Stimulated activated CD4-positive, alpha-beta T cell treated with anti-CD3 and anti-CD28 coated beads, Interleukin-4, amount 100 ng/mL, for 1 hour (primary cell): ENCODE measurements at regions not wholly inside any gene's neighbourhood (a gene's known extent, or its start where the extent isn't known, plus 50 kb on each side); places are given as distances from the start of the nearest gene placed in this dataset.

Source experiments
- DNase-seq: peaks from one replicate; pipeline ENCODE4 v3.0.0-alpha.2; 2020

DNA sequence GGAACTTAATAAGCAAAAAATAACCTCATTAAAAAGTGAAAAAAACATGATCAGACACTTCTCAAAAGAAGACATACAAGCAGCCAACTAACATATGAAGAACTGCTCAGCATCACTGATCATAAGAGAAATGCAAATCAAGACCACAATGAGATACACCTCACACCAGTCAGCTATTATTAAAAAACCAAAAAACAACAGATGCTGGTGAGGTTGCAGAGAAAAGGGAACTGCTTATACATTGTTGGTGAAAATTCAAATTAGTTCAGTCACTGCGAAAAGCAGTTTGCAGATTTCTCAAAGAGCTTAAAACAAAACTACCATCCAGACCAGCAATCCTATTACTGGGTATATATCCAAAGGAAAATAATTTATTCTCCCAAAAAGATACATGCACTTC lies 513.3 kb downstream of the MDFIC start:
- no peak for DNase-seq

DNA sequence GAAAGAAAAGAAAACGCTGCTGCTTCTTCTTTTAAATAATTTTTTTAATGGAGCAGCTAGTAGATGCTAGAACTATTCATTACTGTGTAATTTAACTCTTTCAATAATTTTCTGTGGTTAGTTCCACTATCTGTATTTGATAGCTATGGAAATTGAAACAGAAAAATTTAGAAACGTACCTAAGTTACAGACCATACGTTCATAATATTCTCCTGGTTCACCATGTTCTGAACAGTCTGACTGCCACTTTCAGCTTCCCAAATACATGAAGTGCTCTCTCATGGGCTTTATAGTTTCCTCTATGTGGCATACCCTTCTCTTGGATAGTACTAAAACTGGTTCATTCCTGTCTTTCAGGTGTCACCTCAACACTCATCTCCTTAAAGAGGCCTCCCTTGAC lies 508.0 kb downstream of the MDFIC start:
- DNase-seq = no peak

DNA sequence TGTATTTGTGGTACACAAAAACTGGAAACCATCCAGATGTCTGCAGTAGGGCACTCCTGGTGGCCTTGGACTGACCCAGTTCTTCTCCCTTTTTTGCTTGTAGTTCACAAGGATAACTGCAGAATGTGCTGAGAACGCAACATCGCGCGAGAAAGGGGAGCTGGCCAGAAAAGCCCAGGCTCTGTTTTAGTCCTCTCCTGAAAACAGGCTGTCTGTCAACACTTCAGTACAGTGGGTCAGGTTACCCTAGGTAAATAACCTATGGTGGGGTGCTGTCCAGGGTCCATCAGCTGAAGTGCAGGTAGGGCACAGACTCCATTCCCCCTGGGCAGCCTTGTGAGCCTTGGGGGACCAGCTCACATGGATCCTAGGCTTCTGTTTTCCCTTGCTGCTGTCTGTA lies 495.8 kb downstream of the MDFIC start:
- no peak for DNase-seq

DNA sequence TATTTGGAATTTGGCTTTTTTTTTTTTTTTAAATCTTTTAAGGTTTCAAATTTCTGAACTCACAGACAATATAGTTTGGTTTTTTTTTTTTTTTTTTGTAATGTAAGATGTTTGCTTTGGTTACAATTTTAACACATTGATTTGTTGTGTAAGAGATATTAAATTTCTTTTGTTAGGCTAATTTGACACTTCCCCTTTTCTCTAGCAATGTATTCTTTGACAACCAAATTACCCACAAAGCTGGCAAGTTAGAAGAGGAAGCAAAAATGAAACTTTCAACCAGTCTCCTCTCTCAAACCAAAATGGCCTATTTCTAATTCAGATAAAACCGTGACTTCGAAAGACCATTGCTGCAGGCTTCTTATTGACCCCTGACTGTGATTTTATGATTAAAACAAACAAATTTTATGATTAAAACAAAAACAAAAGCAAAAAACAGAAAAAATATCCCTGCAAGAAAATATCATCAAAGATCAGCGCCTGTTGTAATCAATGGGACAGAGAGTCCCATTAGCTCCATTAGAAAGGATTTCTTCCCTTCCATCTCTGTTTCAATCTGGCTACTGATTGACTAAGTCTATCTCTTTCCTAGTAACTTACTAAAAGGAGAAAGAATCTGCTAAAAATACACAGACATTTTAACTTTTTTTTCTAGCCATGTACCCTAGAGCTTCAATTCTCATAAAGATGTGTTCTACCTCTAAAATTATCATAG lies 489.2 kb downstream of the MDFIC start:
- no peak for DNase-seq

DNA sequence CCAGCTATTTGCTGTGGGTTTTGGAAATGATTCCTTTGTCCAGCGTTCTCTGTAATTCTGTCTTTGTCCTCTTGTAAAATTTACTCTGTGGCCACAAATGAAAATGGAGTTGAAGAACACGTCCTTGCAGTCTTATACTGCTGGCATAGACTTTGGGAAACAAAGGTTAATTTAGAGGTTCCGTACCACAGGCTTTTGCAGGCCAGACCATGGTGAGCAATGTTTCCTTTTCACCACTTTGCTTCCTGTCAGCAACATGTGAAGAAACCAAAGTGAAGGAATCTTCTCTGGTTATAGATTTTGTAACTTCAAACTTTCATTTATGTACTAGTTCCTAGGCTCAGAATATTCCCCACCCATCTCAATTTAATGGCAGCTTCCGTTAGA lies 488.5 kb downstream of the MDFIC start:
- DNase-seq = no peak

DNA sequence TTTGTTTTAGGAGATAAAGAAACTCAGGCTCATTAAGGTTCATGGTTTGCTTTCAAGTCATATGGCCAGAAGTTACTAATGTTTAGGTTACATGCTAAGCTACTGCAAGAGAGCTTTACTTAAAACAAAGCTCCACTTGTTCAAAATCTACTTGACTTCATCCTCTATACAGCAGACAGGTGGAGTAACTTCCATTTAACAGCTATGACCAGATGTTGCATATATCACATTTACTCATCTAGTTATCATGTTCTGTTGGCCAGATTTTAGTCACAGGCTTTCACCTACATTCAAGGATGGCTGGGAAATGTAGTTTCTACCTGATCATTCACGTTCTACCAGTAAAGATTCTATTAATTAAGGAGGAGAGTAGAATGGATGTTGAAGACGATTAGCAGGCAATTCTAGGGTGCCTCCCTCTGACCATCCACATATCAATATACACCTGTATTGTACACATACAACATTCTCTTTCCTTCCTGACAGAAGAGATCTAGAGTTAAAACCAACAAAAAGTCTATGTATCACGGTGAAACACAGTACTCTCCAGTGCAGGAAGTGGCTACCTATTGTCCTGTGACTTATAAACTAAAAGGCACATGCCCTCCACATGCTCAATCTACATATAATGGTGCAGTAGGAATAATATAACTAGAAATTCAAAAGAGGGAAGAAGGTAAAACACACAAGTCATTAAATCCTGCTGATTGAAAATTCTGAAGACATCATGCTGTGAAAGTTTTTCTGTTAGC lies 488.0 kb downstream of the MDFIC start:
- no peak for DNase-seq

DNA sequence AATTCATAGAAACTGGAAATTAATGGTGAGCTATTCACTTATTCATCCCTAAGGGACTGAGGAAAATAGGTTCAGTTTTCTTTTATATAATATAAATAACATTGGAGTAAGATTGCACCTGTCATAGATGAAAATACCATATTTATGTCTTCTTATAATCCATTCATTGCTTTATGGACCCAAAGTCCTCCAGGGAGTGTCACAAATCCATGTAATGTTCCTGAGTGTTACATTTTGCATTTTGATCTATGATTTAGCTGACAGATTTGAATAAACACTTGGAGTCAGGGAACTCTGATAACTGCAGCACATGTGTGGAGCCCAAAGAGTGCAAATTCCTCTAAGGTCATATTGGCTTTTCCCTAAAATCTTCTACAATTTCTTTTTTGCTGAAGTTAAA lies 484.3 kb downstream of the MDFIC start:
- DNase-seq = no peak

DNA sequence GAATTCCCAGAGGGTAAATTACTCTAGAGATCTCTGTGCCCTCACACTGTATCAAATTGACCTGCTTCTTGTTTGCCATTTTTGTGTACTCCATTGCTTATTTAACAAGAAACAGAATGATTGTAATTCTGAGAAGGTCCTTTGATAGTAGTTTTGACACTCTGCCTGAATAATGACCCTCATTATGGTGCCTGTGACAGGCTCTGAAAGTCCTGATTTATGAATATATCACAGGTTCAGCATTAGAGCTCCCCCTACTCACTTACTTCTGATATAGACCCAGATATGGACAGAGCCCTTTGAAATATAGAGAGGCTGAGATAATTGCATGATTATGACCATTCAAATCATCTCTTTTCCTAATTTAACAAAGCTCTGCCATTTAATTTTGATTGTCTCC lies 465.2 kb downstream of the MDFIC start:
- DNase-seq = no peak

DNA sequence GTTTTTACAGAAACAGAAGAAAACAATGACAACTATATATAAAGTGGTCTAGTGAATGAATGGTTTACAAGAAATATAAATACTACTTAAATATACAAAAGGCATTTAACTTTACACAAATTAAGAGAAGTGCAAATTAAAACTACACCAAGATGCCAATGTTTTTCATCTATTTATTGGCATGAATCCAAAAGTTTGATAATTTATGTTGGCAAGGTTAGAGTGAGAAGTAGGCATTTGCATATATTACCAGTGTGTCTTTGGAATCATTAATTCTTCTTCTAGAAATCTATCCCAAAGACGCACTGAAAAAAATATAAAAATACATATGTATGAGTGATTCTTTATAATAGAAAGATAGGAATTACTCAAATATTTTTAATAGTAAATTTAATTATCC lies 457.4 kb downstream of the MDFIC start:
- no peak for DNase-seq

DNA sequence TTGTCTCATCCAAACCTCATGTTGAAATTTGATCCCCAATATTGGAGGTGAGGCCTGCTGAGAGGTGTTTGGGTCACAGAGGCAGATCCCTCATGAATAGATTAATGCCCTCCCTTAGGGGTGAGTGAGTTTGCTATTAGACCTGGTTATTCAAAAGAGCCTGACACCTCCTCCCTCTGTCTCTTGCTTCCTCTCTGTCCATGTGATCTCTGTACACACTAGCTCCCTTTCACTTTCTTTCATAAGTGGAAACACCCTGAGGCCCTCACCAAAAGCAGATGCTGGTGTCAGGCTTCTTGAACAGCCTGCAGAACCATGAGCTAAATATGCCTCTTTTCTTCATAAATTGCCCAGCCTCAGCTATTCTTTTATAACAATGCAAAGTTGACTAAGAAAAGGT lies 447.1 kb downstream of the MDFIC start:
- DNase-seq = no peak

DNA sequence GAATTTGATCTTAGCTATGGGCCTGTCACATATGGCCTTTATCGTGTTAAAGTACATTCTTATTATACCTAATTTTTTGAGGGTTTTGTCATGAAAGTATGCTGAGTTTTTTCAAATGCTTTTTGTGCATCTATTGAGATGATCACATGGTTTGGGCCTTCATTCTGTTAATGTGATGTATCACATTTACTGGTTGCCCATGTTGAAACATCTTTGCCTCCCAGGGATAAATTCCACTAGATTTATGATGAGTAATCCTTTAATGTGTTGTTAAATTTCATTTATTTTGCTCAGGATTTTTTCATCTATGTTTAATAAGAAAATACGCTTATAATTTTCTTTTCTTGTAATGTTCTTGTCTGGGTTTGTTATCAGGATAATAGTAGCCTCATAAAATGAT lies 442.0 kb downstream of the MDFIC start:
- no peak for DNase-seq

DNA sequence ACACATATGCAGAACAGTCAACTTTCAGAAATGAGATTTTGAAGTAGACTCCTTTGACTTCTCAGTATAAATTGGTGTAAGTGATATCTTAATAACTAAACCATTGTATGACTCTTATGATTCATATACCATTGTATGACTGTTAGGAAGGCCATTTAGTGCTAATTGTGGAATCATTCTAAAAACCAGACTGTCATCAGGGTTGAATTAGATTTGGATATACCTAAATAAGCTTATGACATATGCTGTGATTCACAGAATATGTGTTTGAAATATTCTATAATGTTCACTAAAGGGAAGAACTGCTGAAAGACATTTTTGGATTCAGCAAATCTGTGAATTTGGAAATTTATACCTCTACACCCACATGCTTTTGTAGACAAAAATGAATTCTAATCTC lies 438.1 kb downstream of the MDFIC start:
- no peak for DNase-seq

DNA sequence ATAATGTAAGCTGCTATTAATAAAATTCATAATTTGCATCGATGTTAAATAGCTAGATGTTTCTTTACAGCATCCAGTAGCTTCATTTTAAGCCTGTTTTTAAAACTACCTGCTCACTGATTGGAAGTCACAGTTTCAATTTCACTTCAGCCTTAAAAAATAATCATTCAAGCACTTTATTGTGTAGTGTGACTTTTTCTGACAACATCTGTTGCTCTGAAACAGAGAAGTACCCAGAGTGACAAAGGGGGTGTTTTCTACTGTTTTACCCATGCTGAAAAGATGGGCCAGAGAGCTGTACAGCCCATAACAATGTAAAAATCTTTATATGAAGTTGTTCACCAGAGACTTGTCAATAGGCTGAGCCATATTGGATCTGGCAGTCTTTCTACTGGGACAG lies 437.2 kb downstream of the MDFIC start:
- no peak for DNase-seq

DNA sequence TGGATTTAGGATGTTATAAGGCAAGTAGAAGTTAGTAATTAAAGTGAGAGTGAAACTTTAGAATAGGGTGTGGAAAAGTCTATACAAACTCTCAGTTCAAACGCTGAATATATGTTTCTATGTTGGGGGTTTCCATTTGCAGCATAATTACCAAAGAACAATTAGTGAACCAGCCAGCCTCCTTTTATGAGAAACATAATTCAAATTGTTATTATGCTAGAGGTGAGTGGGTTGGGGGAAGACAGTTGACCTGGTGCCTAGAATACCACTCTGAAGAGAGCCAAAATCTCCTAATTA lies 435.8 kb downstream of the MDFIC start:
- DNase-seq = no peak

DNA sequence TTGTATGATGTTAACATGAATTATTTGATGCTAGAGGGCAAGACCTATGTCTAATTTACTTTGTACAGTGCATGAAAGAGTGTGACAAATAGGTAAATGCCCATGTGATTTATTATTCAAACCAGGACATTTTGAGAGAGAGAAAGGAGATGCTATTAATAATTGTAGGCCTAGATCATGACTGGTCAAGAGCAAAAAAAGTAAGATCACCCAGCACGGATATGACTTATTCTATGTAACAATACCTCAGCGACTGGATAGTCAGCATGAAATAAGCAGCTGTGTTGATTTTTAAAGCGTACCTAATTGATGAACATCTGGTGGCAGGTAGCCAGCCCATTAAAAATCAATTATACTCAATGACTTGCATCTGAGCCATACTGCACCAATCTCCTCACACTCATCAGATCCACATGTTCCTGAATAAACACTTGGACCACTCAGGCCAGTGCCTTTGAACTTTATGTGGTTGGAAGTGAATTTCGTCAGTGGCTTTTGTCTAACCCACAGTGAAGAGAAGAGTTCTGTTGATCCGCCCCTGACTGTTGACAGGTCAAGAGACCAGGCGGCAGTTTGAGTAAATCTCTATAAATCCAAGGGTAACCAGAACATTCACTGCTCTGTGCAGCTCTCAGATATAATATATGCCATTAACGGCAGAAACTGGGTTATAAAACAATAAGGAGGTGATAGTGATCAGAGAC lies 435.3 kb downstream of the MDFIC start:
- no peak for DNase-seq

DNA sequence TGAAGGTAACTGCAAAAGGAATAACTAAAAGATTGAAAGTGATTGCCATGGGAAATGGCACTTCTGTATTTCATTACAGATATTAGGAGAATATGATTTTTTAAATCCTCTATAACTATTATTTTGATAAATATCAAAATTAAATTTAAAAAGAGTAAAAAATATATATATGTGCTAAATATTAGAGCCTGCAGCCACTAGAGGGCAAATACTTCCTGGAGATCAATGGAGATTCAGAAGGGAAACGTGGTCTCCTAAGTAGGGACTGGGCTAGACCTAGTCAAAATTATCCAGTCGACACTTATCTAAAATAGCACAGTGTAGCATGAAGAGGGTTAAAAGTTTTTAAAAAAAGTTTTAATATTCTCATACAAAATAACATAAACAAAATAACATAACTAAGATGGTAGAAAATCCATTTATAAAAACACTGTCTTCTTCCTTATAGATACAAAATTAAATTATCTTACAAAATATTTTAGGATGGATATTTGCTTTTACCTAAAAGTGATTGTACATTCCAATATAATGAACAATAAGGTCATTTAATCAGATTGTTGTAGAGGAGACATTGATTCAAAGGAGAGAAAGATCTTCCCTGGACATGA lies 434.3 kb downstream of the MDFIC start:
- no peak for DNase-seq

DNA sequence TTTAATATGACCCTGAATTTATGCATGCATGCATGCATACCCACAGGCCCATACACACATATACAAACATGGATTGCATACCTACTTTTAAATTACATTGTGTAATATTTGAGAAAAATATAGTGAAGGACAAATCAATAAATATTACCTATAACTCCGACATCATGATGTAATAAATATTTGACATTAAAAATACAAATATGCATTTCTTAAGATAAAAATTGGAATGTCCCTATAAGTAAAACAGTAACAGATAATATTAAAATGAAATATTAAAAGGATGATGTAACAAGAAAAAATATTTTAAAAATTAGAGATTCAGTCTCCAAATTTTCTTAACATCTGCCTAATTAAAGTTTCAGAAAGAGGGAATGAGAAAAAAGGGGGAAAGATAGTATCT lies 433.0 kb downstream of the MDFIC start:
- DNase-seq = no peak

DNA sequence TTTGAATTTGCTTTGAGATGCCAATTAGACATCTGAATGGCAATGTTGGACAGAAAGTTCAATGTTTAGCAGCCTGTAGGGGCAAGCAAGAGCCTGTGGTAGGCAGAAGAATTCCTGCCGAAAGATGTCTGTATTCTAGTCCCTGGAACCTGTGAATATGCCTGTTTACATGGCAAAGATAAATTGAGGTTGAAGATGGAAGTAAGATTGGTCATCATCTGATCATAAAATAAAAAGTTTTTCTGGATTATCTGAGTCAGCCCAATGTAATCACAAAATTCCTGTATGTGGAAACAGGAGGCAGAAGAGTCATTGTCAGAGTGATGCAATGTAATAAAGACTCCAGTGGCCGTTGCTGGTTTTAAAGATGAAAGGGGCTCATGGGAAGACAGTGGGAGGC lies 430.5 kb downstream of the MDFIC start:
- no peak for DNase-seq

DNA sequence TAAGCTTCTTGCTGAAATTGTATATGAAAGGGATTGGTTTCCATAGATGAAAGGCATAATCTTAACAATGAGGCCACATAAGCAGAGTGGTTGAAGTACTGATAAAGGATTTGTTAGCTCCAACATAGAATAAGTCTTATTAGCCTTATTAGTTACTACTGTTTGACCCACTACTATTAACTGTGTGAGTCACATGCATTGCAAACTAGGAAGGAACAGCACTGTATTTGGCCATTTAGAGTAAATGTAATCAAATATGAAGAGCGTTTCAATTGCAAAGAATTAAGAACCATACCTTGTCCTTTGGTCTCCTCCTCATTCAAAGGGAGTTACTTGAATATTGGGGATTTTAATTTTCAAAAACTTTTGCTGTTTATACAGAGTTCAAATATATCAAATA lies 428.9 kb downstream of the MDFIC start:
- DNase-seq = no peak

DNA sequence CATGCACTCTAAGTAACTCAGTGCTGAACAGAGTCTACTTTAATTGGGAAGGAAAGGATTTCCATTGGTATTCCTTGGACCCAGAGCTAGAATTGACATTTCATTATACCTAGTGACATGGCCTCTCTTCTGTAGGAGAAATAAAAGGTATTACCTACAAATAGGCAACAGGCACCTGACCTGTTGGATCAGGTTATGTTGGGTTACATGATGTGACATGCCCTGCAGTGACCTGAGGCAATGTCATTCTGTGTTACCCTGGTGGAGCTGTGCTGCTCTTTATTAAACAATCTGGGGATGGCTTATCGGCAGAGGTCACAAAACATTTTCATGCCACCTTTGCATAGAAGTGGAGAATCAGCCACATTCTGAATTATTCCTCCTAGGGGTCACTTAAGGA lies 427.7 kb downstream of the MDFIC start:
- no peak for DNase-seq

DNA sequence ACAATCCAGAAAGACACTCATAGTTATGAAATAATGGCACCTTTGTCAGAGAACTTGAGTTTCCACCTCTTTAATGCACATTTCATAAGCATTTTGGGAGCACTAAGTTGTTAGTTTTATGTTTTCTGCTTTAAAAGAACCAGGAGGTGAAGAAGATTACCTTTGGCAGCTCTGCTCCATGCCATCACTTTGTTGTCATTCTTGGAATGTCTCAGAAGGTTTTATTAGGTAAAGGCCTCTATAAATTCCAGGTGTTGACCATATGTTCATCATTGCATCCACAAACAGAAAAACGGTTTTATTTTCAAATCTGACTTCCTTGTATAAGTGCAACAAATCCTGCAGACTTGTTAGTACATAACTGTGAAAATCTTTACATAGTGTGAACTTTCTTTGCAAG lies 424.8 kb downstream of the MDFIC start:
- no peak for DNase-seq

DNA sequence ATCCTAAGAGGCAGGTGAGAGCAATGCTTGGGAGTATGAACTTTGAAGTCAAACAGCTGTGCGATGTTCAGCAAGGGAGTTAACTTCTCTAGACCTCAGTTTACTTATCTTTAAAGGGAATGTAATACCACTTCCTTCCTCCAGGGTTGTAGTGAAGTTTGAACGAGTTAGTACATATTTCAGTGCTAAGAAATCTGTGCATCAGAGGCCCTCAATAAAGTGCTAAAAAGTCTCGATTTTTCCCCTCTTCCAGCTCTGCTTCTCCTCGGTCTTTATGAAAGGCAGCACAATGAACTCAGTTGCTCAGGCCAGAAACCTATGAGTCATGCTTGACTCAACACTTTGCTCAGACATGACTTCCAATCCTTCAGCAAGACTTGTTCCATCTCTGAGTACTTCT lies 418.9 kb downstream of the MDFIC start:
- no peak for DNase-seq

DNA sequence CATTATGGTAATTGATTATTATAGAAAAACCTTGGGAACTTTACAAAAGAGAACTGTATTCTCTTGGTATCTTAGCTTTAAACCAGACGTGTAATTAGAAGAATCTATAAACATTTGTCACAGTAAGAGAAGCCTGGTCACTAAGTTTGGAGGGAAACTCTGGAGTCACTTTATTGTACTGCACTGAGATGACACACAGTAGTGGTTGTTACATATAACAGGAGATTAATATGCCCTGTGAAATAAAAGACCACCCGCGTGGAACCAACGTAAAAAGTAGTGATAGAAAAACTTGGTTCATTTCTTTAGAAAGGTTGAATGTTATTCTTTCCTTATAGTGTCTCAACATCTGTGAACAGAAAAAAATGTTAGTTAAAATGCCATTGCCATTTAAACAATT lies 416.1 kb downstream of the MDFIC start:
- no peak for DNase-seq

DNA sequence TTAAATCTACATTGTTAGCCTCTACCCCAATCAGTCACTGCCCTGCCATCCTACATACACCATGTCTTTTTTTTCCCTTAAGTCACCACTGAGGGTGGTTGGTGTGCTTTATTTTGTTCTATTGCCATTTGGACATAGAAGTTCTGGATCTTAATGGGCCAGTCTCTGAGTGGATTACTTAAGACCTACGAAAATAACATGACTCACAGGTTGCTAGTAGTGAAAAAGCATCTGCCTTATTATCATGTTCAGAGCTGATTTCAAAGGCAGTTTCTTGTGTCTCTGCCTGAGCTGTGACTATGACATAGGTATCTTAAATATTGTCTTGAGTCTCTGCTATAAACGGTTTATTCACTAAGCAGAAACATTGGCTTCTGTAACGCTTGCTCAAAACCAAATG lies 410.8 kb downstream of the MDFIC start:
- no peak for DNase-seq
